Bone marrow (tissue), 2 donors: ENCODE measurements at regions not wholly inside any gene's neighbourhood (a gene's known extent, or its start where the extent isn't known, plus 50 kb on each side); places are given as distances from the start of the nearest gene placed in this dataset.

Experiments used
- DNase-seq, 2 donors: peaks; one replicate each; lab custom pipeline; 2025; lab: John Stamatoyannopoulos, UW

GRCh38 chrX:35858361-35858760, 60.2 kb downstream of the MAGEB16 start:
- DNase-seq, result no peak

DNA sequence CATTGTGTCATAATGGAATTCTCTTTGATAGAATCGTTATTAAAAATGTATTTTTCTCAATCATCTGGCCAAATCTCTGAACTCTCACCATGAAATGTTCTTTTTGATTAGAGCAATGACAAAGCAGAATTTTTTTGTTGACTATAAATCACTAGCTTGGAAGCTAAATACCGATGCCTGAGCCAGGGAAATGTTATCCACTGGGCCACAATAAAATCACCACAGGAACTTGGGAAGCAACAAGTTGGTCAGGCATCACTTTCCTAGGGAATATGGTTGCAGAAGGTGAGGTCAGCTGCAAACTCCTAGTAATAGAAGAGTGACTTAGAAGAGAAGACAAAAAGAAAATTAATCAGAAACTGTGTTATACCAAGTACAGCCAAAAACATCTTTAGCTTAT, 60.6 kb upstream of the CFAP47 start:
- DNase-seq, result no peak

DNA sequence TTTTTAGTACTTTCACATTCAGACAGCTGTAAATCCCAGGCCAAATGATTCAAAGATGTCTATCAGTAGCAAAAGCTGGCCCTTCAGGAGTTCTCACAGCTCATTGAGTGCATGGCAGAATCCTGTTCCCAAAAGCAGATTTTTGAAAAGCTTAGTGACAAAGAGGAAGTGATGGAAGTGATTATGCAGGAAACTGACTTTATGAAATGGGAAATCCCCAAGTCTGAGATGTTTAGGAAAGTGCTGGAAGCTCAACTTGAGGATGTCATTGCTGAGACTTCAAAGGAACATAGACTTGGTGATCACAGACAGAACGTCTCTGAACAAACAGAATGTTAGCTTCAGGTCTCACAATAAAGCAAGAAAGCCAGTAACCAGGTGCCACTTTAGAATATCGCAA, 51.0 kb upstream of the CFAP47 start:
- peak in 1 of 2 donors; percentile 33 for DNase-seq
